Activated CD8-positive, alpha-beta T cell treated with anti-CD3 and anti-CD28 coated beads for 36 hours (primary cell): ENCODE measurements at regions not wholly inside any gene's neighbourhood (a gene's known extent, or its start where the extent isn't known, plus 50 kb on each side); places are given as distances from the start of the nearest gene placed in this dataset.

ENCODE experiments used
- ATAC-seq: fragments of 200-7000 bp; cut with Tn5 transposase; one replicate; pipeline ENCODE4 v1.10.0; 2021; ENCODE audit warnings: mild to moderate bottlenecking, moderate library complexity
- CTCF ChIA-PET: fragments of 350-600 bp; sonication (Branson Sonifier 250); formaldehyde crosslinking; loops from one replicate; lab custom pipeline; 2021; ENCODE audit warnings: antibody characterized with exemption; lab: Charles Lee
- POLR2A ChIA-PET: fragments of 350-600 bp; sonication (Branson Sonifier 250); formaldehyde crosslinking; loops from one replicate; lab custom pipeline; 2021; ENCODE audit warnings: antibody characterized with exemption; lab: Charles Lee
- DNase-seq: peaks from one replicate; pipeline ENCODE4 v3.0.0-alpha.2; 2020
- H3K27ac Mint-ChIP-seq: one replicate; pipeline ENCODE4 v1.8.0; 2021; ENCODE audit warnings: mild to moderate bottlenecking, mixed read lengths
- H3K27me3 Mint-ChIP-seq: one replicate; pipeline ENCODE4 v1.8.0; 2021; ENCODE audit warnings: mixed read lengths
- H3K36me3 Mint-ChIP-seq: one replicate; pipeline ENCODE4 v1.8.0; 2021; ENCODE audit warnings: low read depth, mixed read lengths
- H3K4me1 Mint-ChIP-seq: one replicate; pipeline ENCODE4 v1.8.0; 2021; ENCODE audit warnings: low read depth, mixed read lengths
- H3K4me3 Mint-ChIP-seq: one replicate; pipeline ENCODE4 v1.8.0; 2021; ENCODE audit warnings: mild to moderate bottlenecking, moderate library complexity, mixed read lengths
- H3K9me3 Mint-ChIP-seq: one replicate; pipeline ENCODE4 v1.8.0; 2021; ENCODE audit warnings: mixed read lengths
- intact Hi-C: fragments of 100-400 bp; cut with micrococcal nuclease; formaldehyde crosslinking; loops from one replicate; pipeline ENCODE4 v1.10.0; 2022
- TF ChIP-seq, protein P1 (sequence below): fragments of 200-600 bp; IDR thresholded peaks from one replicate; pipeline ENCODE4 v1.8.0; 2022; ENCODE audit warnings: antibody characterized with exemption, mild to moderate bottlenecking

- intact Hi-C loops, result no loop called here
- TF ChIP-seq, protein P1, sequence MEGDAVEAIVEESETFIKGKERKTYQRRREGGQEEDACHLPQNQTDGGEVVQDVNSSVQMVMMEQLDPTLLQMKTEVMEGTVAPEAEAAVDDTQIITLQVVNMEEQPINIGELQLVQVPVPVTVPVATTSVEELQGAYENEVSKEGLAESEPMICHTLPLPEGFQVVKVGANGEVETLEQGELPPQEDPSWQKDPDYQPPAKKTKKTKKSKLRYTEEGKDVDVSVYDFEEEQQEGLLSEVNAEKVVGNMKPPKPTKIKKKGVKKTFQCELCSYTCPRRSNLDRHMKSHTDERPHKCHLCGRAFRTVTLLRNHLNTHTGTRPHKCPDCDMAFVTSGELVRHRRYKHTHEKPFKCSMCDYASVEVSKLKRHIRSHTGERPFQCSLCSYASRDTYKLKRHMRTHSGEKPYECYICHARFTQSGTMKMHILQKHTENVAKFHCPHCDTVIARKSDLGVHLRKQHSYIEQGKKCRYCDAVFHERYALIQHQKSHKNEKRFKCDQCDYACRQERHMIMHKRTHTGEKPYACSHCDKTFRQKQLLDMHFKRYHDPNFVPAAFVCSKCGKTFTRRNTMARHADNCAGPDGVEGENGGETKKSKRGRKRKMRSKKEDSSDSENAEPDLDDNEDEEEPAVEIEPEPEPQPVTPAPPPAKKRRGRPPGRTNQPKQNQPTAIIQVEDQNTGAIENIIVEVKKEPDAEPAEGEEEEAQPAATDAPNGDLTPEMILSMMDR, result no peak
- no peak for DNase-seq
- H3K27me3 Mint-ChIP-seq, result no peaks in the 10 kb centered on the region
- POLR2A ChIA-PET, result no interaction called here
- H3K4me1 Mint-ChIP-seq, result no peaks in the 10 kb centered on the region
- CTCF ChIA-PET, result no interaction called here
- H3K9me3 Mint-ChIP-seq, result peaks cover 10% of the 10 kb centered on the region
- no peaks in the 10 kb centered on the region for H3K36me3 Mint-ChIP-seq
- H3K27ac Mint-ChIP-seq, result no peak overlapping the region
- no peak overlapping the region for H3K4me3 Mint-ChIP-seq
- no peak for ATAC-seq
Measured at GRCh38 chr14:82388488-82388887, 854.8 kb upstream of the SEL1L start.

DNA sequence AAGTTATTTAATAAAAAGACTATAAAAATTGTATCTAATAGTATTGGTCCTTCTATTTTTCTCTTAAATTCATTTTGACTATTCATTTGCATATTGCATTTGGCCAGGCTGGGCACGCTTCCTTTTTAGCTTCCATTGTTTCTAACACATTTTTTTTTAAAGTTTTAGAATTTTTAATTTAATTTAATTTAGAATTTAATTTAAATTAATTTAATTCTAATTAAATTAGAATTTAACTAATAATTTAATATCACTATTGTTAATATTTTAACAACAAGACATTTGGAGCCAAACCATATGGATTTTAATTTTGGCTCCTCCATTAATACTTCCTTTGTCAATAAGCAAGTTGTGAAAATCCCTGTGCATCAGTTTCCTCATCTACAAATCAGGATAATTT, 856.9 kb upstream of the SEL1L start:
- TF ChIP-seq, protein P1, result no peak
- CTCF ChIA-PET, result no interaction called here

GRCh38 chr14:82394916-82395315, 861.3 kb upstream of the SEL1L start:
- Mint-ChIP-seq H3K4me1 (no peaks in the 10 kb centered on the region), H3K4me3 (no peak overlapping the region), H3K27ac (no peak overlapping the region), H3K36me3 (no peaks in the 10 kb centered on the region), H3K9me3 (peaks cover 2% of the 10 kb centered on the region), H3K27me3 (no peaks in the 10 kb centered on the region)
- DNase-seq (no peak), ATAC-seq (no peak)
- POLR2A ChIA-PET, result no interaction called here
- TF ChIP-seq, protein P1, result no peak
- CTCF ChIA-PET, result no interaction called here
- intact Hi-C loops, result no loop called here

More for the DNA sequence above, 856.9 kb upstream of the SEL1L start:
- Mint-ChIP-seq H3K27me3 (no peaks in the 10 kb centered on the region), H3K4me3 (no peak overlapping the region), H3K36me3 (no peaks in the 10 kb centered on the region), H3K9me3 (peaks cover 9% of the 10 kb centered on the region), H3K27ac (no peak overlapping the region), H3K4me1 (no peaks in the 10 kb centered on the region)
- ATAC-seq (no peak), DNase-seq (no peak)
- intact Hi-C loops, result no loop called here
- POLR2A ChIA-PET, result no interaction called here

DNA sequence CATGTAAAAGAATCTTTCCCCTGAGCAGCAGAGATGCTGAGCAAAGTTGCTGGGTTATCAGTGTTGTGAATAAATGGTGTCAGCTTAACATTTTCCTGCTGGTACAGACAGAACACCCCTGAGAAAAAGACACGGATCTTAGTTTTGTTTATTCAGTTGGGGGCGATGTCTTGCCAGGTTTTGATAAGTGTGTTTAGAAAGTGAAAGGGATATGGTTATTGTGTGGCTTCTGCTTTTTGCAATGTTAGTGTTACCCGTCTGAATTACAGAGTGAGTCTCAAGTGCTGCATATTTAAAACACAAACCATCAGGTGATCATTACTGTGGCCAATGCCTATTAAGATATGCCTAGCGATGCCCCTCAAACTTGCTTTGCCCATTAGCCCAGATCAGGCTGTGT, 864.6 kb upstream of the SEL1L start:
- no peaks in the 10 kb centered on the region for H3K4me1 Mint-ChIP-seq
- H3K27me3 Mint-ChIP-seq, result no peaks in the 10 kb centered on the region
- ChIA-PET POLR2A (no interaction called here), CTCF (no interaction called here)
- intact Hi-C loops, result no loop called here
- ATAC-seq, result no peak
- peaks cover 2% of the 10 kb centered on the region for H3K9me3 Mint-ChIP-seq
- H3K27ac Mint-ChIP-seq, result no peak overlapping the region
- DNase-seq, result no peak
- H3K36me3 Mint-ChIP-seq, result no peaks in the 10 kb centered on the region
- TF ChIP-seq, protein P1, result no peak
- no peak overlapping the region for H3K4me3 Mint-ChIP-seq

- no peak overlapping the region for H3K4me3 Mint-ChIP-seq
- no peaks in the 10 kb centered on the region for H3K27me3 Mint-ChIP-seq
- H3K9me3 Mint-ChIP-seq, result peaks cover 2% of the 10 kb centered on the region
- no peaks in the 10 kb centered on the region for H3K4me1 Mint-ChIP-seq
- no peaks in the 10 kb centered on the region for H3K36me3 Mint-ChIP-seq
- intact Hi-C loops, result no loop called here
- POLR2A ChIA-PET, result no interaction called here
- CTCF ChIA-PET, result no interaction called here
- TF ChIP-seq, protein P1, result no peak
- DNase-seq, result no peak
- no peak overlapping the region for H3K27ac Mint-ChIP-seq
- no peak for ATAC-seq
Measured at GRCh38 chr14:82403987-82404386, 870.3 kb upstream of the SEL1L start.
